SJCRH30 (cell line): ENCODE measurements at regions not wholly inside any gene's neighbourhood (a gene's known extent, or its start where the extent isn't known, plus 50 kb on each side); places are given as distances from the start of the nearest gene placed in this dataset.
"Not testable (repeated sequence)": the region's sequence is repeated elsewhere in the genome, so short reads cannot be mapped to it uniquely, and the experiment has no call there.

Source experiments
- DNase-seq, 2 experiments: peaks; one replicate each; pipeline ENCODE4 v3.0.0-alpha.2; 2015 to 2020
- H3K27ac ChIP-seq: fragments of 250-450 bp; sonication (Bioruptor Pico); 2 replicates; pipeline ENCODE4 v1.5.1; 2020; ENCODE audit warnings: mild to moderate bottlenecking, moderate library complexity
- H3K27me3 ChIP-seq: fragments of 250-450 bp; sonication (Bioruptor Pico); 2 replicates; pipeline ENCODE4 v1.5.1; 2020; ENCODE audit warnings: mild to moderate bottlenecking, moderate library complexity
- H3K36me3 ChIP-seq: fragments of 250-450 bp; sonication (Bioruptor Pico); 2 replicates; pipeline ENCODE4 v1.5.1; 2020; ENCODE audit warnings: mild to moderate bottlenecking, moderate library complexity
- H3K4me1 ChIP-seq: fragments of 250-450 bp; sonication (Bioruptor Pico); 2 replicates; pipeline ENCODE4 v1.5.1; 2020; ENCODE audit warnings: mild to moderate bottlenecking, moderate library complexity
- H3K4me3 ChIP-seq: fragments of 250-450 bp; sonication (Bioruptor Pico); 2 replicates; pipeline ENCODE4 v1.5.1; 2020; ENCODE audit warnings: mild to moderate bottlenecking, moderate library complexity
- H3K9me3 ChIP-seq: fragments of 250-450 bp; sonication (Bioruptor Pico); replicated peaks from 2 replicates; pipeline ENCODE4 v1.5.1; 2020; ENCODE audit warnings: mild to moderate bottlenecking, moderate library complexity

GRCh38 chr6:68038815-68039408 is 596.2 kb upstream of the ADGRB3 start:
- Histone ChIP-seq H3K36me3 (no peaks in the 10 kb centered on the region), H3K27me3 (peaks cover 4% of the 10 kb centered on the region; the same call in 1 of the 2 replicates), H3K27ac (no peak overlapping the region), H3K4me1 (no peaks in the 10 kb centered on the region), H3K9me3 (no peaks in the 10 kb centered on the region), H3K4me3 (no peak overlapping the region)
- DNase-seq, result no peak

- no peaks in the 10 kb centered on the region for H3K4me1 ChIP-seq
- H3K9me3 ChIP-seq, result no peaks in the 10 kb centered on the region
- peaks cover 8% of the 10 kb centered on the region for H3K27me3 ChIP-seq
- H3K27ac ChIP-seq, result no peak overlapping the region
- no peak overlapping the region for H3K4me3 ChIP-seq
- no peaks in the 10 kb centered on the region for H3K36me3 ChIP-seq
- no peak for DNase-seq
These were observed 602.9 kb upstream of the ADGRB3 start for GRCh38 chr6:68032217-68032616.

- Histone ChIP-seq H3K27me3 (peaks cover 8% of the 10 kb centered on the region), H3K27ac (no peak overlapping the region), H3K36me3 (no peaks in the 10 kb centered on the region), H3K4me3 (no peak overlapping the region), H3K9me3 (no peaks in the 10 kb centered on the region), H3K4me1 (no peaks in the 10 kb centered on the region)
- no peak for DNase-seq
These were observed 604.0 kb upstream of the ADGRB3 start for GRCh38 chr6:68031054-68031453.

- Histone ChIP-seq H3K36me3 (no peaks in the 10 kb centered on the region), H3K27ac (no peak overlapping the region), H3K4me3 (no peak overlapping the region), H3K4me1 (no peaks in the 10 kb centered on the region), H3K9me3 (no peaks in the 10 kb centered on the region), H3K27me3 (peaks cover 4% of the 10 kb centered on the region; the same call in 1 of the 2 replicates)
- no peak for DNase-seq
These were observed 608.6 kb upstream of the ADGRB3 start for GRCh38 chr6:68026483-68026882.

- no peak overlapping the region for H3K4me3 ChIP-seq
- no peak for DNase-seq
- no peaks in the 10 kb centered on the region for H3K27me3 ChIP-seq
These were observed 609.3 kb upstream of the ADGRB3 start for GRCh38 chr6:68025764-68026163.

GRCh38 chr6:68024570-68025269 is 610.4 kb upstream of the ADGRB3 start:
- Histone ChIP-seq H3K9me3 (no peaks in the 10 kb centered on the region), H3K36me3 (no peaks in the 10 kb centered on the region), H3K27ac (no peak overlapping the region), H3K4me1 (no peaks in the 10 kb centered on the region), H3K27me3 (no peaks in the 10 kb centered on the region), H3K4me3 (no peak overlapping the region)
- no peak for DNase-seq

More at GRCh38 chr6:68025764-68026163, 609.3 kb upstream of the ADGRB3 start:
- Histone ChIP-seq H3K9me3 (no peaks in the 10 kb centered on the region), H3K4me1 (no peaks in the 10 kb centered on the region), H3K36me3 (no peaks in the 10 kb centered on the region), H3K27ac (no peak overlapping the region)

- DNase-seq, result not testable (repeated sequence)
These were observed 612.1 kb upstream of the ADGRB3 start for GRCh38 chr6:68022968-68023367.

GRCh38 chr6:68013780-68014515 is 621.1 kb upstream of the ADGRB3 start:
- no peaks in the 10 kb centered on the region for H3K27me3 ChIP-seq
- no peaks in the 10 kb centered on the region for H3K9me3 ChIP-seq
- DNase-seq, result no peak
- H3K27ac ChIP-seq, result no peak overlapping the region
- H3K4me1 ChIP-seq, result no peaks in the 10 kb centered on the region
- H3K36me3 ChIP-seq, result no peaks in the 10 kb centered on the region
- H3K4me3 ChIP-seq, result no peak overlapping the region

More at GRCh38 chr6:68022968-68023367, 612.1 kb upstream of the ADGRB3 start:
- H3K36me3 ChIP-seq, H3K4me3 ChIP-seq, H3K27ac ChIP-seq, H3K27me3 ChIP-seq, H3K4me1 ChIP-seq, H3K9me3 ChIP-seq: not testable (repeated sequence)

- no peaks in the 10 kb centered on the region for H3K27me3 ChIP-seq
- H3K9me3 ChIP-seq, result no peaks in the 10 kb centered on the region
- no peaks in the 10 kb centered on the region for H3K4me1 ChIP-seq
- H3K4me3 ChIP-seq, result no peak overlapping the region
- H3K27ac ChIP-seq, result no peak overlapping the region
- no peaks in the 10 kb centered on the region for H3K36me3 ChIP-seq
- DNase-seq, result no peak
These were observed 622.3 kb upstream of the ADGRB3 start for GRCh38 chr6:68012822-68013221.

- H3K27ac ChIP-seq, result no peak overlapping the region
- DNase-seq, result no peak
- H3K4me1 ChIP-seq, result no peaks in the 10 kb centered on the region
- H3K27me3 ChIP-seq, result no peaks in the 10 kb centered on the region
- no peak overlapping the region for H3K4me3 ChIP-seq
- H3K9me3 ChIP-seq, result no peaks in the 10 kb centered on the region
- no peaks in the 10 kb centered on the region for H3K36me3 ChIP-seq
These were observed 624.1 kb upstream of the ADGRB3 start for GRCh38 chr6:68010936-68011335.

- Histone ChIP-seq H3K27ac (no peak overlapping the region), H3K27me3 (no peaks in the 10 kb centered on the region), H3K36me3 (no peaks in the 10 kb centered on the region), H3K4me1 (no peaks in the 10 kb centered on the region), H3K4me3 (no peak overlapping the region), H3K9me3 (no peaks in the 10 kb centered on the region)
- DNase-seq, result no peak
These were observed 626.6 kb upstream of the ADGRB3 start for GRCh38 chr6:68008445-68008844.

- H3K27me3 ChIP-seq, result no peaks in the 10 kb centered on the region
- no peak for DNase-seq
- no peaks in the 10 kb centered on the region for H3K4me1 ChIP-seq
- H3K4me3 ChIP-seq, result no peak overlapping the region
- H3K27ac ChIP-seq, result no peak overlapping the region
- no peaks in the 10 kb centered on the region for H3K36me3 ChIP-seq
- no peaks in the 10 kb centered on the region for H3K9me3 ChIP-seq
These were observed 627.4 kb upstream of the ADGRB3 start for GRCh38 chr6:68007717-68008116.

GRCh38 chr6:67986694-67987232 is 648.3 kb upstream of the ADGRB3 start:
- no peak overlapping the region for H3K27ac ChIP-seq

GRCh38 chr6:67976486-67976885 is 658.6 kb upstream of the ADGRB3 start:
- no peak for DNase-seq
- Histone ChIP-seq H3K27ac (no peak overlapping the region), H3K36me3 (no peaks in the 10 kb centered on the region), H3K9me3 (no peaks in the 10 kb centered on the region), H3K4me3 (no peak overlapping the region), H3K4me1 (no peaks in the 10 kb centered on the region), H3K27me3 (no peaks in the 10 kb centered on the region)

More at GRCh38 chr6:67986694-67987232, 648.3 kb upstream of the ADGRB3 start:
- Histone ChIP-seq H3K9me3 (no peaks in the 10 kb centered on the region), H3K4me3 (no peak overlapping the region), H3K27me3 (no peaks in the 10 kb centered on the region), H3K36me3 (no peaks in the 10 kb centered on the region), H3K4me1 (peaks cover 4% of the 10 kb centered on the region; the same call in 1 of the 2 replicates)
- no peak for DNase-seq

GRCh38 chr6:67974931-67975330 is 660.2 kb upstream of the ADGRB3 start:
- Histone ChIP-seq H3K9me3 (no peaks in the 10 kb centered on the region), H3K27me3 (no peaks in the 10 kb centered on the region), H3K4me1 (no peaks in the 10 kb centered on the region), H3K36me3 (no peaks in the 10 kb centered on the region), H3K4me3 (no peak overlapping the region), H3K27ac (no peak overlapping the region)
- DNase-seq, result no peak
